ENCODE measurements at regions not wholly inside any gene's neighbourhood (a gene's known extent, or its start where the extent isn't known, plus 50 kb on each side); places are given as distances from the start of the nearest gene placed in this dataset.

DNA sequence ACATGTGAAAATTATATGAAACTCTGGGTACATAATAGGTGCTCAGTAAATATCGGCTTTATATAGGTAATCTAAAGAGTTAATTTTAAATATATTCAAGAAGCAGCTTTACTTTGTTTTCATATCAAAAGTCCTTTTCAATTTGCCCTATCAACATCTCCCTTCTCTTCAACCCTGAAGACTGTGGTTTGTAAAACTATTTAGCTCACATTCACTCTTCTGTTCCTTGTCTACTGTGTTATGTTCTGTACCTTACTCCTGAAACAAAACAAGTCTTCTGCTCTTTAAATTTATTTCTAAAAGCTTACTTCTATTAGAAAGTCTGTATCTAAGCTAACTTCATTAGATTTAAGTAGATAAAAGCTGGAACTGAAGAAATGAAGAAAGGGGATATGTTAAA lies 301.7 kb upstream of the PMFBP1 start:
- no peak overlapping the region for H3K27ac ChIP-seq (replicated peaks in 1 of 4)
- H3K4me1 ChIP-seq: no peaks in the 10 kb centered on the region
- H3K9me3 ChIP-seq: no peaks in the 10 kb centered on the region
- no peaks in the 10 kb centered on the region for H3K36me3 ChIP-seq
- no peak for TF ChIP-seq EP300 (IDR thresholded peaks at IDR 0.05)
- TF ChIP-seq, protein P1, sequence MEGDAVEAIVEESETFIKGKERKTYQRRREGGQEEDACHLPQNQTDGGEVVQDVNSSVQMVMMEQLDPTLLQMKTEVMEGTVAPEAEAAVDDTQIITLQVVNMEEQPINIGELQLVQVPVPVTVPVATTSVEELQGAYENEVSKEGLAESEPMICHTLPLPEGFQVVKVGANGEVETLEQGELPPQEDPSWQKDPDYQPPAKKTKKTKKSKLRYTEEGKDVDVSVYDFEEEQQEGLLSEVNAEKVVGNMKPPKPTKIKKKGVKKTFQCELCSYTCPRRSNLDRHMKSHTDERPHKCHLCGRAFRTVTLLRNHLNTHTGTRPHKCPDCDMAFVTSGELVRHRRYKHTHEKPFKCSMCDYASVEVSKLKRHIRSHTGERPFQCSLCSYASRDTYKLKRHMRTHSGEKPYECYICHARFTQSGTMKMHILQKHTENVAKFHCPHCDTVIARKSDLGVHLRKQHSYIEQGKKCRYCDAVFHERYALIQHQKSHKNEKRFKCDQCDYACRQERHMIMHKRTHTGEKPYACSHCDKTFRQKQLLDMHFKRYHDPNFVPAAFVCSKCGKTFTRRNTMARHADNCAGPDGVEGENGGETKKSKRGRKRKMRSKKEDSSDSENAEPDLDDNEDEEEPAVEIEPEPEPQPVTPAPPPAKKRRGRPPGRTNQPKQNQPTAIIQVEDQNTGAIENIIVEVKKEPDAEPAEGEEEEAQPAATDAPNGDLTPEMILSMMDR (IDR thresholded peaks at IDR 0.05): no peak
- TF ChIP-seq POLR2A (IDR thresholded peaks at IDR 0.05; ENCODE audit: low read depth): no peak
- no peak for TF ChIP-seq POLR2AphosphoS5 (IDR thresholded peaks at IDR 0.05)
- H3K4me3 ChIP-seq: no peak overlapping the region
- DNase-seq (ENCODE audit: extremely low spot score): no peak
- 100% methylated on average over 1 of the region's 1 CpG for WGBS
- intact Hi-C loops (cut with DNase I): no loop called here
- no peaks in the 10 kb centered on the region for H3K27me3 ChIP-seq

DNA sequence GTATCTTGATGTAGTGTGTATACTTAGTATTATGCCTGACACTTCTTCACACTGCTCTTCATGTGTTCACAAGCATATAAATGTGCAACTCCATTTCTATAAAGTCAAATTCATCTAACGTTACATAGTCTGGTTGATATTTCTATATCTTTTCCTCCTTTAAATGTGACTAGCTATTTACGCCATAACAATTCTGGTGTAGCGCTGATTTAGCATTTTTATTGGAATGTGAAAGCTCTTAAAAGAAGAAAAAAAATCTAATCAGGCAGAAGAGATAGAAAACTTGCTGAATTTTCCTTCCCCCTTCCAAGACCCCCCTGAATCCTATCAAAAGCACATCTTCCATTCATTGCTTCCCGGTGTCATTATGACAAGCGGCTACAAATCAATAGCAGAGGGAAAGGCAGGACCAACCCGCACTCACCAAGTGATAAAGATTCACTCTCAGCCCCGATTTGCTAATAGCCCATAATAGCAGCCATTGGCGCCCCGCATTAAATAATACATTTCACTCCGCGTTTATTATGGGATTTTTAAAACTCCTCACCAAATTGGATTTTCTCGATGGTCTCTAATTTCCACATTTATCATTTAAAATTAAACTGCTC lies 299.5 kb upstream of the PMFBP1 start:
- intact Hi-C loops (cut with DNase I): no loop called here
- TF ChIP-seq POLR2A (IDR thresholded peaks at IDR 0.05; ENCODE audit: low read depth): no peak
- TF ChIP-seq, protein P1 (IDR thresholded peaks at IDR 0.05): no peak
- no peak for TF ChIP-seq EP300 (IDR thresholded peaks at IDR 0.05)
- no peak for TF ChIP-seq POLR2AphosphoS5 (IDR thresholded peaks at IDR 0.05)
- no peak for DNase-seq (ENCODE audit: extremely low spot score)
- H3K27ac ChIP-seq (replicated peaks in 1 of 4): no peak overlapping the region
- H3K4me3 ChIP-seq: no peak overlapping the region
- H3K36me3 ChIP-seq: no peaks in the 10 kb centered on the region
- no peaks in the 10 kb centered on the region for H3K9me3 ChIP-seq
- no peaks in the 10 kb centered on the region for H3K4me1 ChIP-seq
- 94% methylated on average over 12 of the region's 12 CpGs for WGBS
- H3K27me3 ChIP-seq: no peaks in the 10 kb centered on the region

DNA sequence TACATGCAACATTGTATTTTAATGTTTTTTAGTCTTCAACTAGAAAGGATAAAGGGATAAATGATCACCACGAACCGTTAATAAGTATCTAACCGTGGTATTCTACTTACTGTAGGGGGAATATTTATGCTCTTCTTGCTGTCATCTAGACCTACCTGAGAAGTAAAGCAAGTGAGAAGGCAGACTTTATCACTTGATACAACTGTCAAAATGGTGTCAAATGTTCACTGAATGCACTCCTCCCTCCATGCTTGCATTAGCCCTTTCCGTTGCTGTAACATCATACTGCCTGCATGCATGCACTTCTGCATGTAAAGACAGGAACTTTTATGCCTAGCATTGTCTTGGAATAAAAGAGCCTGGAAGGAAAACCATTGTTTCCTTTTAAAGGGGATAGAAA lies 298.6 kb upstream of the PMFBP1 start:
- Histone ChIP-seq H3K4me3 (no peak overlapping the region), H3K27me3 (no peaks in the 10 kb centered on the region), H3K4me1 (no peaks in the 10 kb centered on the region), H3K9me3 (no peaks in the 10 kb centered on the region), H3K36me3 (no peaks in the 10 kb centered on the region), H3K27ac (replicated peaks in 1 of 4) (no peak overlapping the region)
- WGBS: 92% methylated on average over 4 of the region's 4 CpGs
- intact Hi-C loops (cut with DNase I): no loop called here
- TF ChIP-seq, protein P1 (IDR thresholded peaks at IDR 0.05): no peak
- no peak for TF ChIP-seq EP300 (IDR thresholded peaks at IDR 0.05)
- DNase-seq (ENCODE audit: extremely low spot score): no peak

DNA sequence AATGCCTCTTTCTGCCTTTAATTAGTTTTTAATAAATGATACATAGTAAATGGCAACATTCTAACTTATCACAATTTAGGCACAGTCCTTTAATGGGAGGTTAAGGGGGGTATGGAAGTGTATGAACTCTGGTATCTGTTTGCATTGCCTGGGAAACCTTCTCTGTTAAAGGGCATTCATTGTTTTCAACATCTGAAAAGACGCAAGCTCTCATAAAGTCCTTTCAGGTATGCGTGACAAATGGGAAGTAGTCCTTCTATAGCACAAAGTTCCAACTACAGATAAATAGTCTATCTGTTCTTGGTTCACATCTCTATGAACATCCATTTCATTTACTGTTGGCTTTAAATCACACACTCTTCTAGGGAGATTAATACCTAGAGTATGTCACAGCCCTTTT lies 298.0 kb upstream of the PMFBP1 start:
- Histone ChIP-seq H3K27me3 (no peaks in the 10 kb centered on the region), H3K4me1 (no peaks in the 10 kb centered on the region), H3K9me3 (no peaks in the 10 kb centered on the region), H3K36me3 (no peaks in the 10 kb centered on the region), H3K4me3 (no peak overlapping the region), H3K27ac (replicated peaks in 1 of 4) (no peak overlapping the region)
- intact Hi-C loops (cut with DNase I): loop anchor here (10.0 kb wide), 1 partner anchor 335 kb away; no protein-coding TSS in a partner anchor
- no peak for DNase-seq (ENCODE audit: extremely low spot score)
- no peak for TF ChIP-seq EP300 (IDR thresholded peaks at IDR 0.05)
- TF ChIP-seq POLR2AphosphoS5 (IDR thresholded peaks at IDR 0.05): no peak
- TF ChIP-seq, protein P1 (IDR thresholded peaks at IDR 0.05): no peak
- no peak for TF ChIP-seq POLR2A (IDR thresholded peaks at IDR 0.05; ENCODE audit: low read depth)
- 97% methylated on average over 2 of the region's 2 CpGs for WGBS

DNA sequence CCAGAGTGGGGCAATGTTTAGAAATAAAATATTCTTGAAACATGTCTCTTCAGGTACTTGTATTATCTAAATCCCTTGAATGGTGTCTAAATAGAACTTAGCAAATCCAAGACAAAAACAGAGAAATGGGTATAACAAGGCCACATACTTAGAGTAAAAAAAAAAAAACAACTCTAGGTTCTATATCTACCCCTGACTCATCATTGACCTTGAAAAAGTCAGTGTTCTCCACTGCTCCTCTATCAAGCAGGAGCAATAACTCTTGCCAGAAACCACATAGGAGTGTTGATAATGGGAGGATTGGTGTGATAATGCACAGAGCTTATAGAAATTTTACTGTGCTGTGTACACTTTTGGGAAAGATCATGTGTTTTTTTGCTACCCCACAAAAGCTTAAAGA lies 296.6 kb upstream of the PMFBP1 start:
- DNase-seq (ENCODE audit: extremely low spot score): no peak
- Histone ChIP-seq H3K27me3 (no peaks in the 10 kb centered on the region), H3K4me1 (no peaks in the 10 kb centered on the region), H3K27ac (replicated peaks in 1 of 4) (no peak overlapping the region), H3K36me3 (no peaks in the 10 kb centered on the region), H3K4me3 (no peak overlapping the region), H3K9me3 (no peaks in the 10 kb centered on the region)
- TF ChIP-seq, protein P1 (IDR thresholded peaks at IDR 0.05): no peak
- no peak for TF ChIP-seq POLR2AphosphoS5 (IDR thresholded peaks at IDR 0.05)
- TF ChIP-seq EP300 (IDR thresholded peaks at IDR 0.05): no peak
- TF ChIP-seq POLR2A (IDR thresholded peaks at IDR 0.05; ENCODE audit: low read depth): no peak
- intact Hi-C loops (cut with DNase I): loop anchor here (10.0 kb wide), 1 partner anchor 334 kb away; no protein-coding TSS in a partner anchor

Measured in esophagus muscularis mucosa (tissue), 4 donors.